ENCODE measurements at regions not wholly inside any gene's neighbourhood (a gene's known extent, or its start where the extent isn't known, plus 50 kb on each side); places are given as distances from the start of the nearest gene placed in this dataset.

DNA sequence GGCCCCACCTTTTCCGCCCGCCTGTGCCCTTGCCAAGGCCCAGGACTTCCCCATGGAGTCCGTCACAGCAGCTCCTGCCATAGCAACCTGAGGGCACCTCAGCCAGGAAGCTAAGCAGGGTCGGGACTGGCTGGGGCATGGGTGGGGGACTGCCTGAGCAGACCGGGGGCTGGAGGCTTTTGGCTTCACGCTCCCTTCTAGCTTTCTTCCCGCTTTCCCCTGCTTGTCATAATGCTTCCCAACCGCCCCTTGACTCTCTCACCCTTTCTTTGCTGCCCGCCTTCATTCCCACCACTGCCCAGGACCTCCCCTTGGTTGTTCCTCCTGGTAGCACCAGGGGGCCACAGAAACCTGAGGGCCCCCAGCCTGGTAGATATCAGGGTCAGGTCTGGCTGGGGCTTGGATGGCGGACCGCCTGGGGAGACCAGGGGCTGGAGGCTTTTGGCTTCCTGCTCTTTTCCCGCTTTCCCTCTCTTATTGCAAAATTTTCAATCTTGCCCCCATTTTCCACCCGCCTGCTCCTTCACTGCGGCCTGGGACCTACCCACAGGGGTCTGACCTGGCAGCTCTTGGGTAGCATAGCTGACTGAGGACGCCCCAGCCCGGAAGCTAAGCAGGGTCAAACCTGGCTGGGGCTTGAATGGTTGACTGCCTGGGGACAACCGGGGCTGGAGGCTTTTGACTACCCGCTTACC, 2287.7 kb downstream of the TP53TG3F start:
- CTCF ChIA-PET, result no interaction called here
- DNase-seq (ENCODE audit: low read depth), result no peak
- H3K4me3 ChIP-seq (ENCODE audit: low read depth, low read length), result no peak overlapping the region
- no peaks in the 10 kb centered on the region for H3K36me3 ChIP-seq (ENCODE audit: control insufficient read depth, insufficient read depth, low read length)
- POLR2A ChIA-PET, result no interaction called here
- no peaks in the 10 kb centered on the region for H3K27me3 ChIP-seq (ENCODE audit: control insufficient read depth, insufficient read depth, low read length)
- no peak for TF ChIP-seq CTCF (IDR thresholded peaks at IDR 0.05; ENCODE audit: insufficient read depth, low read depth, low read length)

- no peak for DNase-seq (ENCODE audit: low read depth)
- POLR2A ChIA-PET, result no interaction called here
- TF ChIP-seq CTCF (IDR thresholded peaks at IDR 0.05; ENCODE audit: insufficient read depth, low read depth, low read length), result no peak
- CTCF ChIA-PET, result no interaction called here
- H3K36me3 ChIP-seq (ENCODE audit: control insufficient read depth, insufficient read depth, low read length), result no peaks in the 10 kb centered on the region
- H3K4me3 ChIP-seq (ENCODE audit: low read depth, low read length), result no peak overlapping the region
- no peaks in the 10 kb centered on the region for H3K27me3 ChIP-seq (ENCODE audit: control insufficient read depth, insufficient read depth, low read length)
Observed at GRCh38 chr16:35747658-35748455, 2288.4 kb downstream of the TP53TG3F start.

DNA sequence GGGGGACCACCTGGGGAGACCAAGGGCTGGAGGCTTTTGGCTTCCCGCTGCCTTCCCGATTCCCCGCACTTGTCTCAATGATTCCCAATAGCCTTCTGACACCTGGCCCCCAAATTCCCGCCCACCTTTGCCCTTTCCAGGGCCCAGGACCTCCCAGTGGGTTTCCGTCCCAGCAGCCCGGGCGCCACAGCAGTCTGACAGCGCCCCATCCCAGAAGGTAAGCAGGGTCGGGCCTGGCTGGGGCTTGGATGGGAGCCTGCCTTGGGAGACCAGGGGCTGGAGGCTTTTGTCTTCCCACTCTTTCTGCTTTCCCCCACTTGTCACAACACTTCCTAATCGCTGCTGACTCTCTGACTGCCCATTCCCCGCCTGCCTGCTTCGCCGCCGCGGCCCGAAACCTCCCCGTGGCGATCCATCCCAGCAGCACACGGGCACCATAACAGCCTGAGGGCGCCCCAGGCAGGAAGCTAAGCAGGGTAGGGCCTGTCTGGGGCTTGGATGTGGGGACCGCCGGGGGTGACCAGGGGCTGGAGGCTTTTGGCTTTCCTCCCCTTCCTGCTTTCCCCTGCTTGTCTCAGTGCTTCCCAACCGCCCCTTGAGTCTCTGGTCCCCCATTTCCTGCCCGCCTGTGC, 2289.3 kb downstream of the TP53TG3F start:
- Histone ChIP-seq H3K36me3 (ENCODE audit: control insufficient read depth, insufficient read depth, low read length) (no peaks in the 10 kb centered on the region), H3K27me3 (ENCODE audit: control insufficient read depth, insufficient read depth, low read length) (no peaks in the 10 kb centered on the region), H3K4me3 (ENCODE audit: low read depth, low read length) (no peak overlapping the region)
- ChIA-PET POLR2A (no interaction called here), CTCF (no interaction called here)
- DNase-seq (ENCODE audit: low read depth), result no peak
- no peak for TF ChIP-seq CTCF (IDR thresholded peaks at IDR 0.05; ENCODE audit: insufficient read depth, low read depth, low read length)

- Histone ChIP-seq H3K4me3 (ENCODE audit: low read depth, low read length) (no peak overlapping the region), H3K36me3 (ENCODE audit: control insufficient read depth, insufficient read depth, low read length) (no peaks in the 10 kb centered on the region), H3K27me3 (ENCODE audit: control insufficient read depth, insufficient read depth, low read length) (no peaks in the 10 kb centered on the region)
- ChIA-PET POLR2A (no interaction called here), CTCF (no interaction called here)
- no peak for TF ChIP-seq CTCF (IDR thresholded peaks at IDR 0.05; ENCODE audit: insufficient read depth, low read depth, low read length)
- no peak for DNase-seq (ENCODE audit: low read depth)
Observed at GRCh38 chr16:35749253-35750141, 2290.1 kb downstream of the TP53TG3F start.
